ENCODE measurements at regions not wholly inside any gene's neighbourhood (a gene's known extent, or its start where the extent isn't known, plus 50 kb on each side); places are given as distances from the start of the nearest gene placed in this dataset.

GRCh38 chr7:96638669-96639068 is 71.0 kb downstream of the SEM1 start:
- ATAC-seq: no peak

DNA sequence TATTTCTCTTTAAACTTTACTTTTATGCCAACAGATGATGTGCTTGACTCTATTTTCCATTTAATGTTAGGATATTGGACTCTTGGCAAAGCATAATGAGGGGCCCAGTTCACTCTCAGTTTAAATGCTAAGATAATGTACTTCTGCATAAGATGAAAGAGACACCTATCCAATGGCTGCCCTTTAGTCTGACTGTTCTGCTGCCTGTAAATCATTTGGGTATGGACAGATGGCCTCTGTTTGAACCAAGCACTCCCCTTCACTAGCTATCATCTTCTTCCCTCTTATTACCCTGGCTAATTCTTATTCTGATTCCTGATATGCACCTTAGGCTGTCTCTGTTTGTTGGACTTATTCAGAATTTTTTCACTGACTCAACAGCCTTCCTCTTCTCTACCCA is 72.1 kb downstream of the SEM1 start:
- ATAC-seq: no peak

DNA sequence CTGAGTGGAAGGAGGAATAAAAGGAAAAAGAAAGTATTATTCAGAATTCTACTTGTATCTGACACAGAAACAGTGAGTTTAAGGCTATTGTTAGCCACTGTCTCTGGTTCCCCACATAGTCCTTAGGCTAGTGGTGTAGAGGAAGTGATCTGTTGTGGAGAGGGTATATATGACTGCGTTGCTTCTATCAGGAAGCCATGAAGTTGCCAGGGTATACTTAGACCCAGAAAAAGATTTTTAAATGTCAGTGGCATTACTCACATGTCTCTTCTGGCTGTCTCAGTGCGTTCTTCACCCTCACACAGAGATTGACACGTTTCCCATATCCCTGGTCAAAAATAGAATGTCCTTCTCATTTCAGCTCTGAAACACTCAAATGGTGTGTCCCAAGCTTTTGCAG is 72.7 kb downstream of the SEM1 start:
- ATAC-seq: no peak

DNA sequence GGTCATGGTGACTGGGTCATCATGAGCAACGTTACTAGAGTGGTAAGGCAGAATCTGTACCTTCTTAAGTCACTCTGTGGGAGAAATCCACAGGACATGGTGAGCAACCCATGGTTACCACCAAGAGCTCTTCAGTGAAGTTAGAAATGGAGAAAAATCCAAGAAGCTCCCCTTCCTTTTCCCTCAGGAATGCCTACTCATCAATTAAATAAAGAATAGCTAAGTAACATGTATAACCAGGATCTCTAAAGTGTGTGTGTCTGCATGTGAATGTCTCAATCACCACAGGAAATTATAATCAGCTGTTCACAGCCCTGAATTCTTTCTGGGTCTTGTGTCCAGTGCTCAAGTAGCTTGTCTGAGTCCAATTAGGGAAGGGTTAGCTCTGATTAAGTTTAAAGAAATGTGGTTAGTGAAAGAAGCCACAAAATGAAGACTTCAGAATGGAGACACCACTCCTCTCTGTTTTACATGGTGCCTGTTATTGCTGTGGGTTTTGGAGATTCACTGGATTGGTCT is 73.2 kb downstream of the SEM1 start:
- ATAC-seq: no peak

DNA sequence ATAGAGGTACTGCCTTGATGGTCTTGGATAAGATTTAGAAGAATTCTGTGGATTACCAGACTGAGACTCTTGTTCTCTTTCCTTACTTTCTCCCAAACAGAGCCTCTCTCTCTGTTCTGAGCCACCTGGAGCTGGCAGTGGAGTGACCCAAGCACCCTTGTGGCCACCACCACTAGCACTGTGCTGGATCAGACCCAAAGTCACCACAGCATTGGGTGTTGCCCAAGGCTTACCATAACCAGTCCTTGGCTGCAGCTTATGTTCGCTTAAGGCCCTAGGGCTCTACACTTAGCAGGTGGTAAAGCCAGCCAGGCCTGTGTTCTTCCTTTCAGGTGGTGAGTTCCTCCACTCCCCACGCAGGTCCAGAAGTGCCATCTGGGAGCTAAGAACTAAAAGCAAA is 79.8 kb downstream of the SEM1 start:
- ATAC-seq: peak; percentile 20

DNA sequence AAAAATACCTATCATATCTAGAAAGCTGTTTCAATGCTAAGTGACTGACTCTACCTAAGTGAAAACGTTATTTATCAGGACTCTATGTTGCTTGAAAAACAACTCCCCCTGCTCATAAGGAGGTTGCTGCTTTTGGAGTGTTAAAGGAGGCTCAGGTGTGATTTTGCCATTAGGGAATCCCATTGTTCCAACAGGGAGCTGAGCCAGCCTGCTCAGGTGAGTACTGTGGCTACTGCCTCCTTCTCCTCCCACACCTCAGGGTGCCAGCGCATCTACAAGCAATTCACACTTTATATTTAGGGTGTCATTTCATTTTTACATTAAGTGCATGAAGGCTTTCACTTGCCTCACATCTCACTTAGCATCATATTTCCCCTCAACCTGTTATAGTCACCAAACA is 84.7 kb downstream of the SEM1 start:
- no peak for ATAC-seq

DNA sequence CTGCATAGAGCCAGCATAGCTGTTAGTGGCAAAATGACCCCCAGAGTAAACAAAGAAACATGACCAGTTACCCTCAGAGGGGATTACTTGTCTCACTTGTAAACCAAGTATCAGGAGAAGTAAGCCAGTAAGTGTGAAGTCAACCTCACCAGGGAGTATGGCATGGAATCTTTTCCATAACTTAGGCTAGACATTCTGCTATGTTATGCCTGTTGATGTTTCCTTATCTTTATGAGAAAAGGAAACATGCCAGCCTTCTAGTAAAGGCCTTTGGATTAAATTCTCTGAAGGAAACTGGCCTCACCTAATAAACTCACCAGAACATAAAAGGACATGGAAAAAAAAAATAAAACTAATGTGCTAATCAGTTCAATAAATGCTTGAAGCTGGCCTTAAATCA is 87.7 kb downstream of the SEM1 start:
- no peak for ATAC-seq

DNA sequence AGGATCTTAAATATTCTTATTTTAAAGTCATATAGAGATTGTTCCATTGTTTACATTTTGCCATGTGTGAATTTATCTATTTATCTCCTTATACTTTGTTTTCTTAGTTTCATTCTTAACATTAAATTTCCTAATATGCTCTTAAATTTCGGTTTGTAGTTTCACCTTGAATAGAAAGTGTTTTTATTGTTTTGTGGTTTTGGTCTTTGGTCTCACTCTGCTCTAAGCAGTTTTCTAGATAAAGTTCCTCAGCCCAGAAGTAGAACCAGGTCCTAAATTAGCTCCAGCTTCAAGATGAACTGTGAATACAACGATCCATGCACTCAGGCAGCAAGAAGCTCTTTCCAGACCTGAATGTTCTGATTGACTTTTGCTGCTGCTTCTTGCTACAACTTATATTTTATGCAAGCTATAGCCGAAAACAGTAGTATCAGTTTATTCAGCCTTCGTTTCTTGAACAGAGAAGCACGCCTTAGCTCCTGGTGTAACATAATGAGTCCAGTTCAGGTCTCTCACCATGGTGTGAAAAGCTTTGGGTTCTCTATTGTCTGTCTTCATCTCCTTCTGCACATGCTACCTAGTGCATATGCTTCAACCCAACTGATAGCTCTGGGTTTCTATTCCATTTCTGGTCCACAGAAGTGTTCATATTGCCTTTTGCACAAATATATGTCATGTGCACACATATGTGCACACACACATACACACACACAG is 95.3 kb downstream of the SEM1 start:
- no peak for ATAC-seq

DNA sequence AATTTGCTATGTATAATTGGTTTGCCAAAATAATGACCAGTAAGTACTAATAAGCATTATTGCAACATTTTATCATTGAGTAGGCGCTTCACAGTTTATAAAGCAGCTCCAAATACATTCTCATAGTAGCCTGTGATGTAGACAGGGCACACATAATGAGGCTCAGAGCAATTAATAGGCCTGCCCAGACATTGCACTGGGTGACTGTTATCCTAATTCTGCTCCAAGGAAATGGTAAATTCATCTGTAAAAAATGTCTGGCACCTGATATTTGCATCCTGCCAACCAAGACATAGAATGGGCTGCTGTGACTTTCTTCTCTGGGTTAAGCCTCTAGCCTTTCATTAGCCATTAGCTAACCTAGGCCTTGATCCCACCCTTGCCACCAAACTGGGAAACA is 97.6 kb downstream of the SEM1 start:
- no peak for ATAC-seq

- no peak for ATAC-seq
Observed at GRCh38 chr7:96605045-96605716, 104.5 kb downstream of the SEM1 start.

- ATAC-seq: no peak
Observed at GRCh38 chr7:96599288-96599936, 110.2 kb downstream of the SEM1 start.

DNA sequence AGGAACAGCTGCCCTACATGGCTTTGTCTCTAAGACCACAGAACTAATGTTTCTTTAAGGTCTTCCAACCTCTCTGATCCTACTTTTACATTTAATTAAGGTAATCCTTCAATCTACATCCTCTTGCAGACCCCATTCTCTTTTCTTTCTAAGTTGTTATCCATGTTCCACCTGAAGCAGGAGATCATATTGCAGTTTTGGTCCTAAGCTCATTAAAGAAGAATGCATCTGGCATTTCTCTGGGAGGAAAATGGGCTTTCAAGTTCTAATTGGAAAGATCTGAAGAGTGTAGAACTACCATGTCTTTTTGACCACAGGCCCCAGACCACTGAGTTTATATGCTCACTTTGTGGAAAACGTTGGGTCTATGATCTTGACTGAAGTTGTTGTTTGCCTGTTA is 111.2 kb downstream of the SEM1 start:
- ATAC-seq: no peak

- no peak for ATAC-seq
Observed at GRCh38 chr7:96596120-96596826, 113.4 kb downstream of the SEM1 start.

GRCh38 chr7:96591900-96592676 is 117.6 kb downstream of the SEM1 start:
- no peak for ATAC-seq

- ATAC-seq: no peak
Observed at GRCh38 chr7:96591159-96591899, 118.3 kb downstream of the SEM1 start.

DNA sequence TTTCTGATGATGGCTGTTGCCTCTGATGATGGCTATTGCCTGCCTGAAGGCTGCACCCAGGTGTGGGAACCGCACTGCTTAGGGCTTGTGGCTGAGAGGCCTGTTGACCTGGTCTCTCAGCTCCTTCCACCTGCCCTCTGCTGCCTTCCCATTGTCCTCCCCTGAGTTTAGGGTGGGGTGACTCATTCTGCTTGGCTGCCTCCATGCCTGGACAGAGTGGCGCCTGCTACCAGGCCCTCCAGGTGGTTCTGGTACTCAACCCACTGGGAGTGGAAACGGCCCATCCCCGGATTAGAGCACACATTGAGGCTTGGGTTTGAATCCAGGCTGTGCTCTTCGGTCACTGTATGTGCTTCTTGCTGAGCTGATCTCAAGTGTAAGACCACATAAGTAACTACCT is 120.6 kb downstream of the SEM1 start:
- peak; percentile 38 for ATAC-seq

- no peak for ATAC-seq
Observed at GRCh38 chr7:96579119-96579518, 130.5 kb downstream of the SEM1 start.

DNA sequence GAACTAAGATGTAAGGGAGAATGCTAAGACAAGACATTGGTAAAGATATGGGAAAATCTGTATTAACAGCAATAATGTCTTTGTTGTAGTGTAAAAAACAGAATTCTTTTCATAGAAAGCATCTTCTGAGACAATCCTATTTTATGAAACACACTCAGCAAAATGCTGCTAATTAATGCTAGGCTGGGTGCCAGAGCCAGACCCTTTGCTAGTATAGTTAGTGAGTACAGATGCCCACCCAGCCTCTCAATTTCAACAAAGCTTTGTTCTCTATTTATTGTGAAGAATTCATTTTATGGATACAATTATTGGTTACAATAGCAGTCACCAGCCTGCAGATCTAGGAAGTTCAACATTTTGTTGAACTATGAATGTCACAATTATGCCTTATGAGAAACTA is 131.0 kb downstream of the SEM1 start:
- no peak for ATAC-seq

- no peak for ATAC-seq
Observed at GRCh38 chr7:96563409-96563808, 146.2 kb downstream of the SEM1 start.

GRCh38 chr7:96562966-96563365 is 146.7 kb downstream of the SEM1 start:
- ATAC-seq: no peak

DNA sequence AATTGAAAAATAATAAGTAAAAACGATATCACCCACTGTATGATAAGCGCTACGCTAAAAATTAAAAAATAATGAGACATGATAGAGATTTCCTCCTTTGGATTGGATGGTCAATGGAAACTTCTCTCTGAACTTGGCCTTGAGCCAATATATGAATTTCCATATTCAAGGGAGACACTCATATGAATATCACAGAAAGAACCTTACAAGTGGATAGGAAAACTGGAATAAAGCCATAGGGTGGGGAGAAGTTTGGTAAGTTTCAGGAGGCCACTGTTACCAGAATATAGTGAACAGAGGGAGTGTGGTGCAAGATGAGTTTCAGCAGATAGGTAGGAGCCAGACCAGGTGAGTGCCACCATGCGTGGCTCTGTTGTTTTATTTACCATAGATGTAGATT is 147.2 kb downstream of the SEM1 start:
- ATAC-seq: no peak

- ATAC-seq: no peak
Observed at GRCh38 chr7:96561892-96562291, 147.8 kb downstream of the SEM1 start.
